ENCODE measurements at regions not wholly inside any gene's neighbourhood (a gene's known extent, or its start where the extent isn't known, plus 50 kb on each side); places are given as distances from the start of the nearest gene placed in this dataset.

- TF ChIP-seq CTCF (IDR thresholded peaks at IDR 0.05; ENCODE audit: low read depth, low read length) (no peak), MAX (IDR thresholded peaks at IDR 0.05; ENCODE audit: low read depth, low read length) (no peak), POLR2A (IDR thresholded peaks at IDR 0.05; ENCODE audit: extremely low read depth, insufficient read length) (no peak)
Observed at GRCh38 chr2:111656436-111656835, 227.6 kb downstream of the ANAPC1 start.
